BE2C (cell line): ENCODE measurements at regions not wholly inside any gene's neighbourhood (a gene's known extent, or its start where the extent isn't known, plus 50 kb on each side); places are given as distances from the start of the nearest gene placed in this dataset.

Experiments used
- DNase-seq: peaks from one replicate; pipeline ENCODE4 v3.0.0-alpha.2; 2020
- H3K27me3 ChIP-seq: fragments of 250-450 bp; sonication (Bioruptor Pico); 2 replicates; pipeline ENCODE4 v1.5.1; 2020; ENCODE audit warnings: mild to moderate bottlenecking
- H3K36me3 ChIP-seq: fragments of 250-450 bp; sonication (Bioruptor Pico); 2 replicates; pipeline ENCODE4 v1.5.1; 2020; ENCODE audit warnings: mild to moderate bottlenecking
- H3K4me1 ChIP-seq: fragments of 250-450 bp; sonication (Bioruptor Pico); 2 replicates; pipeline ENCODE4 v1.5.1; 2020
- H3K4me3 ChIP-seq: 2 replicates; pipeline ENCODE4 v1.5.1; 2011; ENCODE audit warnings: low read depth, low read length
- H3K9me3 ChIP-seq: fragments of 250-450 bp; sonication (Bioruptor Pico); 2 replicates; pipeline ENCODE4 v1.5.1; 2020
- CTCF ChIP-seq: IDR thresholded peaks from 2 replicates; pipeline ENCODE4 v1.5.1; 2012; ENCODE audit warnings: mild to moderate bottlenecking, low read depth, low read length

GRCh38 chr6:125577124-125577662 lies 172.2 kb upstream of the HEY2 start:
- no peaks in the 10 kb centered on the region for H3K36me3 ChIP-seq
- TF ChIP-seq CTCF, result no peak
- no peak for DNase-seq
- no peaks in the 10 kb centered on the region for H3K4me1 ChIP-seq
- H3K4me3 ChIP-seq, result no peak overlapping the region
- no peaks in the 10 kb centered on the region for H3K9me3 ChIP-seq
- H3K27me3 ChIP-seq, result no peaks in the 10 kb centered on the region

- no peak for DNase-seq
- no peaks in the 10 kb centered on the region for H3K36me3 ChIP-seq
- no peak for TF ChIP-seq CTCF
- no peak overlapping the region for H3K4me3 ChIP-seq
- H3K9me3 ChIP-seq, result no peaks in the 10 kb centered on the region
- no peaks in the 10 kb centered on the region for H3K4me1 ChIP-seq
- no peaks in the 10 kb centered on the region; the same call in 1 of the 2 replicates for H3K27me3 ChIP-seq
These were observed 164.9 kb upstream of the HEY2 start for GRCh38 chr6:125584468-125584939.

GRCh38 chr6:125585470-125585869 lies 164.0 kb upstream of the HEY2 start:
- TF ChIP-seq CTCF, result no peak
- Histone ChIP-seq H3K4me3 (no peak overlapping the region), H3K4me1 (no peaks in the 10 kb centered on the region), H3K36me3 (no peaks in the 10 kb centered on the region), H3K27me3 (no peaks in the 10 kb centered on the region; the same call in 1 of the 2 replicates), H3K9me3 (no peaks in the 10 kb centered on the region)
- no peak for DNase-seq

- no peaks in the 10 kb centered on the region for H3K4me1 ChIP-seq
- no peaks in the 10 kb centered on the region; the same call in 1 of the 2 replicates for H3K27me3 ChIP-seq
- no peak for DNase-seq
- H3K9me3 ChIP-seq, result no peaks in the 10 kb centered on the region
- no peak overlapping the region for H3K4me3 ChIP-seq
- H3K36me3 ChIP-seq, result no peaks in the 10 kb centered on the region
- no peak for TF ChIP-seq CTCF
These were observed 163.4 kb upstream of the HEY2 start for GRCh38 chr6:125586074-125586473.

GRCh38 chr6:125586605-125587004 lies 162.8 kb upstream of the HEY2 start:
- H3K4me1 ChIP-seq, result no peaks in the 10 kb centered on the region

More at GRCh38 chr6:125586605-125587004, 162.8 kb upstream of the HEY2 start:
- TF ChIP-seq CTCF, result no peak
- no peak for DNase-seq
- no peaks in the 10 kb centered on the region for H3K36me3 ChIP-seq
- no peaks in the 10 kb centered on the region for H3K9me3 ChIP-seq
- no peak overlapping the region for H3K4me3 ChIP-seq
- H3K27me3 ChIP-seq, result no peaks in the 10 kb centered on the region; the same call in 1 of the 2 replicates
